ENCODE measurements at regions not wholly inside any gene's neighbourhood (a gene's known extent, or its start where the extent isn't known, plus 50 kb on each side); places are given as distances from the start of the nearest gene placed in this dataset.

DNA sequence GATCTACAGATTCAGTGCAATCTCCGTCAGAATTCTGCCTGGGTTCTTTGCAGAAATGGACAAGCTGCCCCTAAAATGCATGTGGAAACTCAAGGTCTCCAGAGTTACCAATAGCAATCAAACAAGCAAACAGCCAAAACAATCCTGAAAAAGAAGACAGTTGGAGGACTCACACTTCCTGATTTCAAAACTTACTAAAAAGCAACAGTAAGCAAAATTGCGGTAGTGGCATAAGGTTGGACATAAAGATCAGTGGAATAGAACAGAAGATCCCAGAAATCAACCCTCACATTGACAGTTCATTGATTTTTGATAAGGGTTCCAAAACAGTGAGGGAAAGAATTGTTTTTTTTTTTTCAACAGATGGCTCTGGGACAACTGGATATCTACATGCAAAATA, 59.7 kb downstream of the NPPC start:
- ChIA-PET CTCF (no interaction called here), POLR2A (no interaction called here), RAD21 (ENCODE audit: low non-redundant PET in 1 of 2, low total read pairs in 2 of 2, uncharacterized antibody in 2 of 2, unreplicated experiment in 2 of 2) (no interaction called here)
- Histone ChIP-seq H3K27me3 (ENCODE audit: insufficient read depth, low read length) (0 out of 2 replicates have a peak, but pooled peaks cover 4% of the 10 kb centered on the region), H4K20me1 (ENCODE audit: insufficient read depth) (no peaks in the 10 kb centered on the region), H3K9me3 (ENCODE audit: control insufficient read depth in 1 of 2, insufficient read depth in 1 of 2, low read depth in 1 of 2, low read length in 2 of 2) (no peaks in the 10 kb centered on the region), H3K9me2 (ENCODE audit: insufficient read depth) (no peaks in the 10 kb centered on the region), H3K4me3 (replicated peaks in 1 of 2; ENCODE audit: low read depth in 1 of 2, low read length in 2 of 2) (no peak overlapping the region), H3K4me1 (ENCODE audit: control insufficient read depth in 1 of 2, insufficient read depth in 2 of 2, low read length in 2 of 2) (no peaks in the 10 kb centered on the region), H3K79me2 (ENCODE audit: insufficient read depth, low read length) (no peaks in the 10 kb centered on the region), H3K27ac (ENCODE audit: low read depth, low read length) (no peak overlapping the region), H3K9ac (ENCODE audit: low read length) (no peak overlapping the region), H3K36me3 (ENCODE audit: control insufficient read depth in 1 of 2, insufficient read depth in 2 of 2, low read length in 2 of 2) (no peaks in the 10 kb centered on the region), H2AFZ (ENCODE audit: low read depth, low read length, poor library complexity, severe bottlenecking) (no peak overlapping the region), H3K4me2 (ENCODE audit: low read length) (no peak overlapping the region)
- no peak for ATAC-seq
- no peak for DNase-seq (ENCODE audit: low read depth, low spot score)
- no TSS peak for BruUV-seq (replicated peaks)
- intact Hi-C loops (cut with micrococcal nuclease): no loop called here
- no peak for TF ChIP-seq EZH2 (IDR thresholded peaks at IDR 0.05)
- no peak for TF ChIP-seq FOSL1 (IDR thresholded peaks at IDR 0.05; ENCODE audit: low read depth)
- no peak for TF ChIP-seq RAD21 (IDR thresholded peaks at IDR 0.05; ENCODE audit: low read depth)
- TF ChIP-seq, protein P1, sequence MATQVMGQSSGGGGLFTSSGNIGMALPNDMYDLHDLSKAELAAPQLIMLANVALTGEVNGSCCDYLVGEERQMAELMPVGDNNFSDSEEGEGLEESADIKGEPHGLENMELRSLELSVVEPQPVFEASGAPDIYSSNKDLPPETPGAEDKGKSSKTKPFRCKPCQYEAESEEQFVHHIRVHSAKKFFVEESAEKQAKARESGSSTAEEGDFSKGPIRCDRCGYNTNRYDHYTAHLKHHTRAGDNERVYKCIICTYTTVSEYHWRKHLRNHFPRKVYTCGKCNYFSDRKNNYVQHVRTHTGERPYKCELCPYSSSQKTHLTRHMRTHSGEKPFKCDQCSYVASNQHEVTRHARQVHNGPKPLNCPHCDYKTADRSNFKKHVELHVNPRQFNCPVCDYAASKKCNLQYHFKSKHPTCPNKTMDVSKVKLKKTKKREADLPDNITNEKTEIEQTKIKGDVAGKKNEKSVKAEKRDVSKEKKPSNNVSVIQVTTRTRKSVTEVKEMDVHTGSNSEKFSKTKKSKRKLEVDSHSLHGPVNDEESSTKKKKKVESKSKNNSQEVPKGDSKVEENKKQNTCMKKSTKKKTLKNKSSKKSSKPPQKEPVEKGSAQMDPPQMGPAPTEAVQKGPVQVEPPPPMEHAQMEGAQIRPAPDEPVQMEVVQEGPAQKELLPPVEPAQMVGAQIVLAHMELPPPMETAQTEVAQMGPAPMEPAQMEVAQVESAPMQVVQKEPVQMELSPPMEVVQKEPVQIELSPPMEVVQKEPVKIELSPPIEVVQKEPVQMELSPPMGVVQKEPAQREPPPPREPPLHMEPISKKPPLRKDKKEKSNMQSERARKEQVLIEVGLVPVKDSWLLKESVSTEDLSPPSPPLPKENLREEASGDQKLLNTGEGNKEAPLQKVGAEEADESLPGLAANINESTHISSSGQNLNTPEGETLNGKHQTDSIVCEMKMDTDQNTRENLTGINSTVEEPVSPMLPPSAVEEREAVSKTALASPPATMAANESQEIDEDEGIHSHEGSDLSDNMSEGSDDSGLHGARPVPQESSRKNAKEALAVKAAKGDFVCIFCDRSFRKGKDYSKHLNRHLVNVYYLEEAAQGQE (IDR thresholded peaks at IDR 0.05; ENCODE audit: low read depth): no peak
- TF ChIP-seq, protein P2, sequence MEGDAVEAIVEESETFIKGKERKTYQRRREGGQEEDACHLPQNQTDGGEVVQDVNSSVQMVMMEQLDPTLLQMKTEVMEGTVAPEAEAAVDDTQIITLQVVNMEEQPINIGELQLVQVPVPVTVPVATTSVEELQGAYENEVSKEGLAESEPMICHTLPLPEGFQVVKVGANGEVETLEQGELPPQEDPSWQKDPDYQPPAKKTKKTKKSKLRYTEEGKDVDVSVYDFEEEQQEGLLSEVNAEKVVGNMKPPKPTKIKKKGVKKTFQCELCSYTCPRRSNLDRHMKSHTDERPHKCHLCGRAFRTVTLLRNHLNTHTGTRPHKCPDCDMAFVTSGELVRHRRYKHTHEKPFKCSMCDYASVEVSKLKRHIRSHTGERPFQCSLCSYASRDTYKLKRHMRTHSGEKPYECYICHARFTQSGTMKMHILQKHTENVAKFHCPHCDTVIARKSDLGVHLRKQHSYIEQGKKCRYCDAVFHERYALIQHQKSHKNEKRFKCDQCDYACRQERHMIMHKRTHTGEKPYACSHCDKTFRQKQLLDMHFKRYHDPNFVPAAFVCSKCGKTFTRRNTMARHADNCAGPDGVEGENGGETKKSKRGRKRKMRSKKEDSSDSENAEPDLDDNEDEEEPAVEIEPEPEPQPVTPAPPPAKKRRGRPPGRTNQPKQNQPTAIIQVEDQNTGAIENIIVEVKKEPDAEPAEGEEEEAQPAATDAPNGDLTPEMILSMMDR (IDR thresholded peaks at IDR 0.05 in 2 of 3, conservative IDR thresholded peaks at IDR 0.05 in 1 of 3; ENCODE audit: borderline replicate concordance in 1 of 3, insufficient read depth in 1 of 3, low read depth in 2 of 3, low read length in 2 of 3): no peak
- no peak for TF ChIP-seq POLR2A (IDR thresholded peaks at IDR 0.05; ENCODE audit: borderline replicate concordance, extremely low read depth, insufficient read depth, insufficient read length)
- TF ChIP-seq JUND (IDR thresholded peaks at IDR 0.05): no peak
- no peak for TF ChIP-seq EGR1 (IDR thresholded peaks at IDR 0.05; ENCODE audit: low read depth)
- TF ChIP-seq, protein P3, sequence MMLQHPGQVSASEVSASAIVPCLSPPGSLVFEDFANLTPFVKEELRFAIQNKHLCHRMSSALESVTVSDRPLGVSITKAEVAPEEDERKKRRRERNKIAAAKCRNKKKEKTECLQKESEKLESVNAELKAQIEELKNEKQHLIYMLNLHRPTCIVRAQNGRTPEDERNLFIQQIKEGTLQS (IDR thresholded peaks at IDR 0.05): no peak
- no peak for TF ChIP-seq ZNF274 (IDR thresholded peaks at IDR 0.05; ENCODE audit: low read depth, low read length)
- TF ChIP-seq EZH2phosphoT487 (IDR thresholded peaks at IDR 0.05; ENCODE audit: borderline replicate concordance): no peak
- TF ChIP-seq SRF (IDR thresholded peaks at IDR 0.05; ENCODE audit: low read depth): no peak
- TF ChIP-seq, protein P4, sequence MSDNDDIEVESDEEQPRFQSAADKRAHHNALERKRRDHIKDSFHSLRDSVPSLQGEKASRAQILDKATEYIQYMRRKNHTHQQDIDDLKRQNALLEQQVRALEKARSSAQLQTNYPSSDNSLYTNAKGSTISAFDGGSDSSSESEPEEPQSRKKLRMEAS (IDR thresholded peaks at IDR 0.05): no peak
- TF ChIP-seq SP1 (IDR thresholded peaks at IDR 0.05; ENCODE audit: low read depth): no peak
- TF ChIP-seq YY1 (IDR thresholded peaks at IDR 0.05; ENCODE audit: extremely low read depth, insufficient replicate concordance, low read depth, low read length): no peak
- TF ChIP-seq, protein P5, sequence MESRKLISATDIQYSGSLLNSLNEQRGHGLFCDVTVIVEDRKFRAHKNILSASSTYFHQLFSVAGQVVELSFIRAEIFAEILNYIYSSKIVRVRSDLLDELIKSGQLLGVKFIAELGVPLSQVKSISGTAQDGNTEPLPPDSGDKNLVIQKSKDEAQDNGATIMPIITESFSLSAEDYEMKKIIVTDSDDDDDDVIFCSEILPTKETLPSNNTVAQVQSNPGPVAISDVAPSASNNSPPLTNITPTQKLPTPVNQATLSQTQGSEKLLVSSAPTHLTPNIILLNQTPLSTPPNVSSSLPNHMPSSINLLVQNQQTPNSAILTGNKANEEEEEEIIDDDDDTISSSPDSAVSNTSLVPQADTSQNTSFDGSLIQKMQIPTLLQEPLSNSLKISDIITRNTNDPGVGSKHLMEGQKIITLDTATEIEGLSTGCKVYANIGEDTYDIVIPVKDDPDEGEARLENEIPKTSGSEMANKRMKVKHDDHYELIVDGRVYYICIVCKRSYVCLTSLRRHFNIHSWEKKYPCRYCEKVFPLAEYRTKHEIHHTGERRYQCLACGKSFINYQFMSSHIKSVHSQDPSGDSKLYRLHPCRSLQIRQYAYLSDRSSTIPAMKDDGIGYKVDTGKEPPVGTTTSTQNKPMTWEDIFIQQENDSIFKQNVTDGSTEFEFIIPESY (IDR thresholded peaks at IDR 0.05; ENCODE audit: extremely low read depth, insufficient replicate concordance, low read length): no peak
- no peak for TF ChIP-seq CEBPB (IDR thresholded peaks at IDR 0.05; ENCODE audit: low read depth)
- TF ChIP-seq SIN3A (IDR thresholded peaks at IDR 0.05; ENCODE audit: low read depth): no peak
- no peak for TF ChIP-seq POLR2AphosphoS5 (IDR thresholded peaks at IDR 0.05; ENCODE audit: low read depth, low read length)

Measured in HCT116 (cell line).